ENCODE measurements at regions not wholly inside any gene's neighbourhood (a gene's known extent, or its start where the extent isn't known, plus 50 kb on each side); places are given as distances from the start of the nearest gene placed in this dataset.

GRCh38 chr1:193733674-193734073, 547.3 kb upstream of the B3GALT2 start:
- H3K36me3 ChIP-seq = no peaks in the 10 kb centered on the region
- no peak for TF ChIP-seq CTCF (IDR thresholded peaks at IDR 0.05)
- no peak overlapping the region for H3K4me3 ChIP-seq
- H3K4me1 ChIP-seq = no peaks in the 10 kb centered on the region
- H3K27ac ChIP-seq = no peak overlapping the region
- intact Hi-C loops (cut with DNase I; ENCODE audit: low total_unique reads) = no loop called here
- H3K27me3 ChIP-seq = no peaks in the 10 kb centered on the region
- DNase-seq = no peak
- H3K9me3 ChIP-seq = no peaks in the 10 kb centered on the region

- H3K27ac ChIP-seq = no peak overlapping the region
- H3K4me1 ChIP-seq = no peaks in the 10 kb centered on the region
- H3K27me3 ChIP-seq = no peaks in the 10 kb centered on the region
- no peaks in the 10 kb centered on the region for H3K36me3 ChIP-seq
- H3K4me3 ChIP-seq = no peak overlapping the region
- no peak for TF ChIP-seq CTCF (IDR thresholded peaks at IDR 0.05)
- no peaks in the 10 kb centered on the region for H3K9me3 ChIP-seq
- no peak for DNase-seq
- intact Hi-C loops (cut with DNase I; ENCODE audit: low total_unique reads) = no loop called here
These were observed 543.6 kb upstream of the B3GALT2 start for GRCh38 chr1:193730017-193730416.

- intact Hi-C loops (cut with DNase I; ENCODE audit: low total_unique reads) = no loop called here
- no peaks in the 10 kb centered on the region for H3K4me1 ChIP-seq
- no peaks in the 10 kb centered on the region for H3K36me3 ChIP-seq
- H3K27me3 ChIP-seq = no peaks in the 10 kb centered on the region
- no peak overlapping the region for H3K27ac ChIP-seq
- no peak for DNase-seq
- no peak overlapping the region for H3K4me3 ChIP-seq
- no peaks in the 10 kb centered on the region for H3K9me3 ChIP-seq
- TF ChIP-seq CTCF (IDR thresholded peaks at IDR 0.05) = no peak
These were observed 543.0 kb upstream of the B3GALT2 start for GRCh38 chr1:193729429-193729828.

- TF ChIP-seq CTCF (IDR thresholded peaks at IDR 0.05) = no peak
- no peak overlapping the region for H3K27ac ChIP-seq
- H3K9me3 ChIP-seq = no peaks in the 10 kb centered on the region
- no peaks in the 10 kb centered on the region for H3K4me1 ChIP-seq
- H3K36me3 ChIP-seq = no peaks in the 10 kb centered on the region
- intact Hi-C loops (cut with DNase I; ENCODE audit: low total_unique reads) = no loop called here
- DNase-seq = no peak
- no peak overlapping the region for H3K4me3 ChIP-seq
- no peaks in the 10 kb centered on the region for H3K27me3 ChIP-seq
These were observed 541.4 kb upstream of the B3GALT2 start for GRCh38 chr1:193727850-193728249.

GRCh38 chr1:193726722-193727121, 540.3 kb upstream of the B3GALT2 start:
- no peaks in the 10 kb centered on the region for H3K9me3 ChIP-seq
- no peaks in the 10 kb centered on the region for H3K27me3 ChIP-seq
- H3K27ac ChIP-seq = no peak overlapping the region
- no peak for DNase-seq
- H3K36me3 ChIP-seq = no peaks in the 10 kb centered on the region
- no peak for TF ChIP-seq CTCF (IDR thresholded peaks at IDR 0.05)
- no peaks in the 10 kb centered on the region for H3K4me1 ChIP-seq
- no peak overlapping the region for H3K4me3 ChIP-seq
- intact Hi-C loops (cut with DNase I; ENCODE audit: low total_unique reads) = no loop called here

- Histone ChIP-seq H3K4me3 (no peak overlapping the region), H3K4me1 (no peaks in the 10 kb centered on the region), H3K27ac (no peak overlapping the region), H3K36me3 (no peaks in the 10 kb centered on the region), H3K27me3 (no peaks in the 10 kb centered on the region), H3K9me3 (no peaks in the 10 kb centered on the region)
- intact Hi-C loops (cut with DNase I; ENCODE audit: low total_unique reads) = no loop called here
- DNase-seq = no peak
- no peak for TF ChIP-seq CTCF (IDR thresholded peaks at IDR 0.05)
These were observed 526.0 kb upstream of the B3GALT2 start for GRCh38 chr1:193712392-193712791.

Data from tibial artery (tissue), 4 donors.